GM12878 (cell line): ENCODE measurements at regions not wholly inside any gene's neighbourhood (a gene's known extent, or its start where the extent isn't known, plus 50 kb on each side); places are given as distances from the start of the nearest gene placed in this dataset.

Experiments used
- ATAC-seq: fragments of 200-7000 bp; cut with Tn5 transposase; 3 replicates; pipeline ENCODE4 v1.9.1; 2020; ENCODE audit warnings: mild to moderate bottlenecking, moderate library complexity
- BruUV-seq: library from RNA; stranded (reverse); fragments of 400-500 nt; replicated peaks from 2 replicates; lab custom pipeline; 2021; lab: Mats Ljungman, UMichigan
- CTCF ChIA-PET: fragments of 300-600 bp; sonication (Branson Sonifier 250); formaldehyde crosslinking; extraction: SDS; loops from one replicate; lab custom pipeline; 2021; ENCODE audit warnings: inconsistent platforms; lab: Yijun Ruan, JAX
- POLR2A ChIA-PET: fragments of 350-600 bp; formaldehyde crosslinking; extraction: SDS; loops from one replicate; lab custom pipeline; 2021; ENCODE audit warnings: inconsistent platforms; lab: Charles Lee
- RAD21 ChIA-PET: fragments of 300-600 bp; sonication (Branson Sonifier 250); formaldehyde crosslinking; loops from one replicate; lab custom pipeline; 2023; ENCODE audit warnings: antibody characterized with exemption; ENCODE audit not compliant: unreplicated experiment; lab: Charles Lee
- SMC1A ChIA-PET: fragments of 300-600 bp; sonication (Branson Sonifier 250); formaldehyde crosslinking; loops from one replicate; lab custom pipeline; 2023; ENCODE audit not compliant: unreplicated experiment, uncharacterized antibody; lab: Charles Lee
- DNase-seq: peaks from one replicate; pipeline ENCODE4 v3.0.0-alpha.2; 2011; ENCODE audit warnings: low read depth, low spot score
- FAIRE-seq: peaks from 3 replicates; lab custom pipeline; 2011; peaks lifted over from hg19 to GRCh38; lab: Jason Lieb, UNC
- H2AFZ ChIP-seq: 2 replicates; pipeline ENCODE4 v1.6.0; 2011; ENCODE audit warnings: low read depth, low read length, control low read depth; ENCODE audit not compliant: control insufficient read depth
- H3K27ac ChIP-seq: 2 replicates; pipeline ENCODE4 v1.5.1; 2011; ENCODE audit warnings: control low read depth; ENCODE audit not compliant: control insufficient read depth, insufficient read depth
- H3K27me3 ChIP-seq, 2 experiments: replicated peaks in 1 of 2; 2 replicates each; pipeline versions ENCODE4 v1.6.0 to v1.6.1; 2011; ENCODE audit warnings: low read length in 1 of 2; ENCODE audit not compliant: control insufficient read depth in 2 of 2, insufficient read depth in 2 of 2
- H3K36me3 ChIP-seq, 2 experiments: 2 replicates each; pipeline ENCODE4 v1.5.1; 2011; ENCODE audit warnings: low read length in 1 of 2; ENCODE audit not compliant: control insufficient read depth in 2 of 2, insufficient read depth in 2 of 2
- H3K4me1 ChIP-seq: 2 replicates; pipeline ENCODE4 v1.6.1; 2011; ENCODE audit warnings: mild to moderate bottlenecking, low read length, moderate library complexity, mixed read lengths; ENCODE audit not compliant: control insufficient read depth, insufficient read depth
- H3K4me2 ChIP-seq: 2 replicates; pipeline ENCODE4 v1.6.0; 2011; ENCODE audit warnings: control low read depth; ENCODE audit not compliant: control insufficient read depth, insufficient read depth
- H3K4me3 ChIP-seq: fragments of 200-600 bp; sonication (generic); 2 replicates; pipeline ENCODE4 v1.5.1; 2016
- H3K79me2 ChIP-seq: 2 replicates; pipeline ENCODE4 v1.6.0; 2011; ENCODE audit warnings: low read length; ENCODE audit not compliant: control insufficient read depth, insufficient read depth
- H3K9ac ChIP-seq: 2 replicates; pipeline ENCODE4 v1.8.0; 2011; ENCODE audit warnings: low read length, control low read depth, mixed read lengths; ENCODE audit not compliant: control insufficient read depth, insufficient read depth
- H3K9me3 ChIP-seq: replicated peaks from 3 replicates; pipeline ENCODE4 v1.5.1; 2011; ENCODE audit warnings: mild to moderate bottlenecking, low read length; ENCODE audit not compliant: control insufficient read depth, insufficient read depth
- H4K20me1 ChIP-seq: 2 replicates; pipeline ENCODE4 v1.6.0; 2011; ENCODE audit not compliant: control insufficient read depth, insufficient read depth
- EED ChIP-seq: sonication (generic); IDR thresholded peaks from 2 replicates; pipeline ENCODE4 v1.6.1; 2016; ENCODE audit warnings: antibody characterized with exemption, low read depth
- HCFC1 ChIP-seq: fragments of 150-350 bp; IDR thresholded peaks from 2 replicates; pipeline ENCODE4 v1.6.1; 2014; ENCODE audit warnings: low read length
- MTA3 ChIP-seq: IDR thresholded peaks from 2 replicates; pipeline ENCODE4 v1.6.1; 2012; ENCODE audit warnings: low read length, inconsistent platforms, borderline replicate concordance
- NR2C2 ChIP-seq: IDR thresholded peaks from 2 replicates; pipeline ENCODE4 v1.6.1; 2011; ENCODE audit warnings: borderline replicate concordance, low read depth; ENCODE audit not compliant: control insufficient read depth, insufficient read length
- SMC3 ChIP-seq: IDR thresholded peaks from 2 replicates; pipeline ENCODE4 v1.6.1; 2011; ENCODE audit warnings: low read length, improper control_type of control experiment, borderline replicate concordance
- SREBF2 ChIP-seq: IDR thresholded peaks from 2 replicates; pipeline ENCODE4 v1.6.1; 2012; ENCODE audit warnings: mild to moderate bottlenecking, low read length
- TCF12 ChIP-seq: IDR thresholded peaks from 2 replicates; pipeline ENCODE4 v1.6.1; 2011; ENCODE audit warnings: low read depth, mild to moderate bottlenecking, low read length
- TCF3 ChIP-seq: IDR thresholded peaks from 2 replicates; pipeline ENCODE4 v1.6.1; 2012; ENCODE audit warnings: low read depth, mild to moderate bottlenecking, low read length, borderline replicate concordance; ENCODE audit not compliant: insufficient read depth
- WGBS: methylation state at CpG from one replicate; pipeline ENCODE4 v1.1.6; 2016; ENCODE audit warnings: low lambda C conversion rate; ENCODE audit not compliant: insufficient replicate concordance, insufficient coverage; ENCODE audit errors: missing lambda C conversion rate; 5-methylcytosine and 5-hydroxymethylcytosine counted together
- in situ Hi-C: fragments of 300-500 bp; cut with MboI; formaldehyde crosslinking; loops from 9 replicates; pipeline ENCODE4 v1.14.3; 2018; ENCODE audit warnings: mixed read lengths
- intact Hi-C: fragments of 100-400 bp; cut with micrococcal nuclease; formaldehyde crosslinking; loops from one replicate; pipeline ENCODE4 v1.14.2; 2022; ENCODE audit not compliant: unreplicated experiment
- TF ChIP-seq, protein P1 (sequence below): fragments of 450-650 bp; IDR thresholded peaks from 2 replicates; pipeline ENCODE4 v1.6.1; 2016; ENCODE audit warnings: mild to moderate bottlenecking, moderate library complexity, borderline replicate concordance
- TF ChIP-seq, protein P2 (sequence below): fragments of 450-650 bp; conservative IDR thresholded peaks from 2 replicates; pipeline ENCODE4 v1.6.1; 2017; ENCODE audit warnings: mild to moderate bottlenecking, moderate library complexity
- TF ChIP-seq, protein P3 (sequence below): fragments of 450-650 bp; IDR thresholded peaks from 2 replicates; pipeline ENCODE4 v1.6.1; 2014; ENCODE audit warnings: mild to moderate bottlenecking
- TF ChIP-seq, protein P4 (sequence below): fragments of 450-650 bp; formaldehyde crosslinking; IDR thresholded peaks from 2 replicates; pipeline ENCODE4 v1.4.0; 2020; ENCODE audit warnings: mild to moderate bottlenecking, moderate library complexity
- TF ChIP-seq, protein P5 (sequence below): IDR thresholded peaks from 2 replicates; pipeline ENCODE4 v1.6.1; 2011; ENCODE audit warnings: mild to moderate bottlenecking, low read depth, low read length, moderate library complexity; ENCODE audit not compliant: insufficient replicate concordance

DNA sequence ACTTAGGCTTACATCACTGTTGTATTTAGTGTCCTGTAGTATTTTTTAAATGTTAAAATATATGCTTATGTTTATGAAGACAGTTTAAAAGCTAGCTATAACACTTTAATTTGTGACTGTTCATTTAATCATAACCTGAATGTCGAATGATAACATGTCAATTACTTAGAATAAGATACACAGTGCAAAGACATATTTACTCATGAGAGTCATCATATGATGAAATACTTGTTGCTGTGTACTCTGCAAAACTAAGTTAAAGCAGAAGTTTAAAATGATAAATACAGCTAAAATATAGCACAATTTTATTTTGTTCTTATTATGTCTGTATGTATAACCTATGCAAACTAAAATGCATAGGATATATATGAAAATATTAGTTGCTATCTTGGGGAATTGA, 497.4 kb downstream of the FSCB start:
- Histone ChIP-seq H3K27me3 (no peaks in the 10 kb centered on the region), H3K9ac (no peak overlapping the region), H2AFZ (no peak overlapping the region), H3K4me1 (no peaks in the 10 kb centered on the region), H3K36me3 (no peaks in the 10 kb centered on the region), H3K9me3 (no peaks in the 10 kb centered on the region), H3K79me2 (no peaks in the 10 kb centered on the region), H3K4me3 (no peak overlapping the region), H4K20me1 (no peaks in the 10 kb centered on the region), H3K27ac (no peak overlapping the region), H3K4me2 (no peak overlapping the region)
- no peak for FAIRE-seq
- 0% methylated on average over 1 of the region's 1 CpG for WGBS
- ChIA-PET POLR2A (no interaction called here), CTCF (no interaction called here), SMC1A (no interaction called here), RAD21 (no interaction called here)
- BruUV-seq, result no TSS peak
- intact Hi-C loops, result no loop called here
- DNase-seq, result no peak
- ATAC-seq, result no peak
- in situ Hi-C loops, result no loop called here
- TF ChIP-seq, protein P1, sequence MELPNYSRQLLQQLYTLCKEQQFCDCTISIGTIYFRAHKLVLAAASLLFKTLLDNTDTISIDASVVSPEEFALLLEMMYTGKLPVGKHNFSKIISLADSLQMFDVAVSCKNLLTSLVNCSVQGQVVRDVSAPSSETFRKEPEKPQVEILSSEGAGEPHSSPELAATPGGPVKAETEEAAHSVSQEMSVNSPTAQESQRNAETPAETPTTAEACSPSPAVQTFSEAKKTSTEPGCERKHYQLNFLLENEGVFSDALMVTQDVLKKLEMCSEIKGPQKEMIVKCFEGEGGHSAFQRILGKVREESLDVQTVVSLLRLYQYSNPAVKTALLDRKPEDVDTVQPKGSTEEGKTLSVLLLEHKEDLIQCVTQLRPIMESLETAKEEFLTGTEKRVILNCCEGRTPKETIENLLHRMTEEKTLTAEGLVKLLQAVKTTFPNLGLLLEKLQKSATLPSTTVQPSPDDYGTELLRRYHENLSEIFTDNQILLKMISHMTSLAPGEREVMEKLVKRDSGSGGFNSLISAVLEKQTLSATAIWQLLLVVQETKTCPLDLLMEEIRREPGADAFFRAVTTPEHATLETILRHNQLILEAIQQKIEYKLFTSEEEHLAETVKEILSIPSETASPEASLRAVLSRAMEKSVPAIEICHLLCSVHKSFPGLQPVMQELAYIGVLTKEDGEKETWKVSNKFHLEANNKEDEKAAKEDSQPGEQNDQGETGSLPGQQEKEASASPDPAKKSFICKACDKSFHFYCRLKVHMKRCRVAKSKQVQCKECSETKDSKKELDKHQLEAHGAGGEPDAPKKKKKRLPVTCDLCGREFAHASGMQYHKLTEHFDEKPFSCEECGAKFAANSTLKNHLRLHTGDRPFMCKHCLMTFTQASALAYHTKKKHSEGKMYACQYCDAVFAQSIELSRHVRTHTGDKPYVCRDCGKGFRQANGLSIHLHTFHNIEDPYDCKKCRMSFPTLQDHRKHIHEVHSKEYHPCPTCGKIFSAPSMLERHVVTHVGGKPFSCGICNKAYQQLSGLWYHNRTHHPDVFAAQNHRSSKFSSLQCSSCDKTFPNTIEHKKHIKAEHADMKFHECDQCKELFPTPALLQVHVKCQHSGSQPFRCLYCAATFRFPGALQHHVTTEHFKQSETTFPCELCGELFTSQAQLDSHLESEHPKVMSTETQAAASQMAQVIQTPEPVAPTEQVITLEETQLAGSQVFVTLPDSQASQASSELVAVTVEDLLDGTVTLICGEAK, result no peak
- TF ChIP-seq EED, result no peak
- no peak for TF ChIP-seq SMC3
- TF ChIP-seq TCF3, result no peak
- TF ChIP-seq TCF12, result no peak
- TF ChIP-seq, protein P2, sequence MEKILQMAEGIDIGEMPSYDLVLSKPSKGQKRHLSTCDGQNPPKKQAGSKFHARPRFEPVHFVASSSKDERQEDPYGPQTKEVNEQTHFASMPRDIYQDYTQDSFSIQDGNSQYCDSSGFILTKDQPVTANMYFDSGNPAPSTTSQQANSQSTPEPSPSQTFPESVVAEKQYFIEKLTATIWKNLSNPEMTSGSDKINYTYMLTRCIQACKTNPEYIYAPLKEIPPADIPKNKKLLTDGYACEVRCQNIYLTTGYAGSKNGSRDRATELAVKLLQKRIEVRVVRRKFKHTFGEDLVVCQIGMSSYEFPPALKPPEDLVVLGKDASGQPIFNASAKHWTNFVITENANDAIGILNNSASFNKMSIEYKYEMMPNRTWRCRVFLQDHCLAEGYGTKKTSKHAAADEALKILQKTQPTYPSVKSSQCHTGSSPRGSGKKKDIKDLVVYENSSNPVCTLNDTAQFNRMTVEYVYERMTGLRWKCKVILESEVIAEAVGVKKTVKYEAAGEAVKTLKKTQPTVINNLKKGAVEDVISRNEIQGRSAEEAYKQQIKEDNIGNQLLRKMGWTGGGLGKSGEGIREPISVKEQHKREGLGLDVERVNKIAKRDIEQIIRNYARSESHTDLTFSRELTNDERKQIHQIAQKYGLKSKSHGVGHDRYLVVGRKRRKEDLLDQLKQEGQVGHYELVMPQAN, result no peak
- TF ChIP-seq MTA3, result no peak
- TF ChIP-seq, protein P3, sequence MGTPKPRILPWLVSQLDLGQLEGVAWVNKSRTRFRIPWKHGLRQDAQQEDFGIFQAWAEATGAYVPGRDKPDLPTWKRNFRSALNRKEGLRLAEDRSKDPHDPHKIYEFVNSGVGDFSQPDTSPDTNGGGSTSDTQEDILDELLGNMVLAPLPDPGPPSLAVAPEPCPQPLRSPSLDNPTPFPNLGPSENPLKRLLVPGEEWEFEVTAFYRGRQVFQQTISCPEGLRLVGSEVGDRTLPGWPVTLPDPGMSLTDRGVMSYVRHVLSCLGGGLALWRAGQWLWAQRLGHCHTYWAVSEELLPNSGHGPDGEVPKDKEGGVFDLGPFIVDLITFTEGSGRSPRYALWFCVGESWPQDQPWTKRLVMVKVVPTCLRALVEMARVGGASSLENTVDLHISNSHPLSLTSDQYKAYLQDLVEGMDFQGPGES, result no peak
- TF ChIP-seq NR2C2, result no peak
- TF ChIP-seq, protein P4, sequence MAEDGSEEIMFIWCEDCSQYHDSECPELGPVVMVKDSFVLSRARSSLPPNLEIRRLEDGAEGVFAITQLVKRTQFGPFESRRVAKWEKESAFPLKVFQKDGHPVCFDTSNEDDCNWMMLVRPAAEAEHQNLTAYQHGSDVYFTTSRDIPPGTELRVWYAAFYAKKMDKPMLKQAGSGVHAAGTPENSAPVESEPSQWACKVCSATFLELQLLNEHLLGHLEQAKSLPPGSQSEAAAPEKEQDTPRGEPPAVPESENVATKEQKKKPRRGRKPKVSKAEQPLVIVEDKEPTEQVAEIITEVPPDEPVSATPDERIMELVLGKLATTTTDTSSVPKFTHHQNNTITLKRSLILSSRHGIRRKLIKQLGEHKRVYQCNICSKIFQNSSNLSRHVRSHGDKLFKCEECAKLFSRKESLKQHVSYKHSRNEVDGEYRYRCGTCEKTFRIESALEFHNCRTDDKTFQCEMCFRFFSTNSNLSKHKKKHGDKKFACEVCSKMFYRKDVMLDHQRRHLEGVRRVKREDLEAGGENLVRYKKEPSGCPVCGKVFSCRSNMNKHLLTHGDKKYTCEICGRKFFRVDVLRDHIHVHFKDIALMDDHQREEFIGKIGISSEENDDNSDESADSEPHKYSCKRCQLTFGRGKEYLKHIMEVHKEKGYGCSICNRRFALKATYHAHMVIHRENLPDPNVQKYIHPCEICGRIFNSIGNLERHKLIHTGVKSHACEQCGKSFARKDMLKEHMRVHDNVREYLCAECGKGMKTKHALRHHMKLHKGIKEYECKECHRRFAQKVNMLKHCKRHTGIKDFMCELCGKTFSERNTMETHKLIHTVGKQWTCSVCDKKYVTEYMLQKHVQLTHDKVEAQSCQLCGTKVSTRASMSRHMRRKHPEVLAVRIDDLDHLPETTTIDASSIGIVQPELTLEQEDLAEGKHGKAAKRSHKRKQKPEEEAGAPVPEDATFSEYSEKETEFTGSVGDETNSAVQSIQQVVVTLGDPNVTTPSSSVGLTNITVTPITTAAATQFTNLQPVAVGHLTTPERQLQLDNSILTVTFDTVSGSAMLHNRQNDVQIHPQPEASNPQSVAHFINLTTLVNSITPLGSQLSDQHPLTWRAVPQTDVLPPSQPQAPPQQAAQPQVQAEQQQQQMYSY, result no peak
- TF ChIP-seq, protein P5, sequence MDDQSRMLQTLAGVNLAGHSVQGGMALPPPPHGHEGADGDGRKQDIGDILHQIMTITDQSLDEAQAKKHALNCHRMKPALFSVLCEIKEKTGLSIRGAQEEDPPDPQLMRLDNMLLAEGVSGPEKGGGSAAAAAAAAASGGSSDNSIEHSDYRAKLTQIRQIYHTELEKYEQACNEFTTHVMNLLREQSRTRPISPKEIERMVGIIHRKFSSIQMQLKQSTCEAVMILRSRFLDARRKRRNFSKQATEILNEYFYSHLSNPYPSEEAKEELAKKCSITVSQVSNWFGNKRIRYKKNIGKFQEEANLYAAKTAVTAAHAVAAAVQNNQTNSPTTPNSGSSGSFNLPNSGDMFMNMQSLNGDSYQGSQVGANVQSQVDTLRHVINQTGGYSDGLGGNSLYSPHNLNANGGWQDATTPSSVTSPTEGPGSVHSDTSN, result no peak
- TF ChIP-seq SREBF2, result no peak
- no peak for TF ChIP-seq HCFC1
